Liver (tissue), 8 donors: ENCODE measurements at regions not wholly inside any gene's neighbourhood (a gene's known extent, or its start where the extent isn't known, plus 50 kb on each side); places are given as distances from the start of the nearest gene placed in this dataset.
"Not testable (repeated sequence)": the region's sequence is repeated elsewhere in the genome, so short reads cannot be mapped to it uniquely, and the experiment has no call there.

Experiments used
- DNase-seq: peaks from one replicate; pipeline ENCODE4 v3.0.0-alpha.2; 2017; ENCODE audit warnings: low spot score
- H3K27ac ChIP-seq, 2 donors: one replicate each; pipeline ENCODE4 v1.7.0; 2013; ENCODE audit warnings: inconsistent platforms in 2 of 2, low read length in 2 of 2, control low read depth in 1 of 2, low read depth in 1 of 2, mild to moderate bottlenecking in 1 of 2
- H3K27me3 ChIP-seq, 4 donors: one replicate each; pipeline versions ENCODE4 v1.6.1 to v1.7.0; 2013; ENCODE audit warnings: low read length in 3 of 4, inconsistent platforms in 1 of 4, mild to moderate bottlenecking in 1 of 4, moderate library complexity in 1 of 4; ENCODE audit not compliant: control insufficient read depth in 4 of 4, insufficient read depth in 4 of 4
- H3K36me3 ChIP-seq, 4 donors: one replicate each; pipeline versions ENCODE4 v1.6.1 to v1.7.0; 2013; ENCODE audit warnings: low read length in 3 of 4, mild to moderate bottlenecking in 3 of 4, low read depth in 1 of 4, moderate library complexity in 1 of 4; ENCODE audit not compliant: control insufficient read depth in 4 of 4, insufficient read depth in 3 of 4
- H3K4me1 ChIP-seq, 4 donors: one replicate each; pipeline versions ENCODE4 v1.6.1 to v1.7.0; 2013; ENCODE audit warnings: low read length in 3 of 4, mild to moderate bottlenecking in 3 of 4, moderate library complexity in 1 of 4; ENCODE audit not compliant: control insufficient read depth in 4 of 4, insufficient read depth in 4 of 4
- H3K4me3 ChIP-seq, 3 donors: one replicate each; pipeline versions ENCODE4 v1.6.1 to v1.7.0; 2013; ENCODE audit warnings: low read length in 3 of 3, control low read depth in 1 of 3, low read depth in 1 of 3, mild to moderate bottlenecking in 1 of 3
- H3K9ac ChIP-seq, 2 donors: one replicate each; pipeline ENCODE4 v1.7.0; 2013; ENCODE audit warnings: low read length in 2 of 2, mild to moderate bottlenecking in 2 of 2, moderate library complexity in 2 of 2, control low read depth in 1 of 2, low read depth in 1 of 2
- H3K9me3 ChIP-seq, 4 donors: one replicate each; pipeline versions ENCODE4 v1.6.1 to v1.7.0; 2013; ENCODE audit warnings: low read length in 3 of 4; ENCODE audit not compliant: control insufficient read depth in 4 of 4
- EGR1 ChIP-seq, 2 donors: IDR thresholded peaks; 2 replicates each; pipeline ENCODE4 v1.6.1; 2016 to 2018; ENCODE audit warnings: antibody characterized with exemption in 2 of 2, low read depth in 2 of 2
- FOXA1 ChIP-seq: IDR thresholded peaks from 2 replicates; pipeline ENCODE4 v1.6.1; 2016; ENCODE audit warnings: antibody characterized with exemption
- FOXA2 ChIP-seq: IDR thresholded peaks from 2 replicates; pipeline ENCODE4 v1.6.1; 2016; ENCODE audit warnings: antibody characterized with exemption
- GABPA ChIP-seq, 2 donors: IDR thresholded peaks in 1 of 2; conservative IDR thresholded peaks in 1 of 2; 2 replicates each; pipeline ENCODE4 v1.6.1; 2016; ENCODE audit warnings: antibody characterized with exemption in 2 of 2, mild to moderate bottlenecking in 1 of 2, moderate library complexity in 1 of 2
- HNF4A ChIP-seq, 2 donors: conservative IDR thresholded peaks; 2 replicates each; pipeline ENCODE4 v1.6.1; 2016; ENCODE audit warnings: antibody characterized with exemption in 2 of 2, mild to moderate bottlenecking in 2 of 2
- JUND ChIP-seq, 2 donors: IDR thresholded peaks; 2 replicates each; pipeline ENCODE4 v1.6.1; 2016; ENCODE audit warnings: antibody characterized with exemption in 2 of 2
- NR2F2 ChIP-seq: IDR thresholded peaks from 2 replicates; pipeline ENCODE4 v1.6.1; 2016; ENCODE audit warnings: antibody characterized with exemption
- RXRA ChIP-seq, 2 donors: IDR thresholded peaks; 2 replicates each; pipeline ENCODE4 v1.6.1; 2017 to 2018; ENCODE audit warnings: antibody characterized with exemption in 2 of 2, mild to moderate bottlenecking in 1 of 2
- SP1 ChIP-seq: IDR thresholded peaks from 2 replicates; pipeline ENCODE4 v1.6.1; 2018; ENCODE audit warnings: antibody characterized with exemption, mild to moderate bottlenecking
- TAF1 ChIP-seq: conservative IDR thresholded peaks from 2 replicates; pipeline ENCODE4 v1.6.1; 2016; ENCODE audit warnings: antibody characterized with exemption, mild to moderate bottlenecking
- YY1 ChIP-seq: IDR thresholded peaks from 2 replicates; pipeline ENCODE4 v1.6.1; 2016; ENCODE audit warnings: antibody characterized with exemption, mild to moderate bottlenecking
- WGBS: extraction: QIAGEN DNeasy Blood & Tissue Kit; methylation state at CpG from one replicate; pipeline ENCODE4 v1.1.7; 2013; 5-methylcytosine and 5-hydroxymethylcytosine counted together
- TF ChIP-seq, protein P1 (sequence below): IDR thresholded peaks from 2 replicates; pipeline ENCODE4 v1.6.1; 2016; ENCODE audit warnings: antibody characterized with exemption
- TF ChIP-seq, protein P2 (sequence below): fragments of 150-350 bp; IDR thresholded peaks from 2 replicates; pipeline ENCODE4 v1.5.1; 2017; ENCODE audit warnings: improper control_type of control experiment, low read depth, low read length; ENCODE audit not compliant: missing input control
- TF ChIP-seq, protein P3 (sequence below): IDR thresholded peaks from 2 replicates; pipeline ENCODE4 v1.6.1; 2016; ENCODE audit warnings: antibody characterized with exemption, mild to moderate bottlenecking
- TF ChIP-seq, protein P4 (sequence below): IDR thresholded peaks from 2 replicates; pipeline ENCODE4 v1.6.1; 2016; ENCODE audit warnings: antibody characterized with exemption
- TF ChIP-seq, protein P5 (sequence below): IDR thresholded peaks from 2 replicates; pipeline ENCODE4 v1.6.1; 2016; ENCODE audit warnings: antibody characterized with exemption
- donor health status: healthy.
- donor health status: healthy.
- donor health status: healthy.
- donor health status: healthy.
- donor health status: healthy.

DNA sequence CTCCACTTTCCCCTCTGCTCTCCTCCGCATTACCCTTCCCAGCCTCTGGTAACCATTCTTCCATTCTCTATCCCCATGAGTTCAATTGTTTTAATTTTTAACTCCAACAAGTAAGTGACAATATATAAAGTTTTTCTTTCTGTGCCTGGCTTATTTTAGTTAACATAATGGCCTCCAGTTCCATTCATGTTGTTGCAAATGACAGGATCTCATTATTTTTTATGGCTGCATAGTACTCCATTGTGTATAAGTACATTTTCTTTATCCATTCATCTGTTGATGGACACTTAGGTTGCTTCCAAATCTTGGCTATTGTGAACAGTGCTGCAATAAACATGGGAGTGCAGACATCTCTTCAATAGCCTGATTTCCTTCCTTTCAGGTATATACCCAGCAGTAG lies 918.0 kb downstream of the UQCRFS1 start:
- 92% methylated on average over 1 of the region's 1 CpG for WGBS
- H3K27ac ChIP-seq, H3K27me3 ChIP-seq: not testable (repeated sequence)

DNA sequence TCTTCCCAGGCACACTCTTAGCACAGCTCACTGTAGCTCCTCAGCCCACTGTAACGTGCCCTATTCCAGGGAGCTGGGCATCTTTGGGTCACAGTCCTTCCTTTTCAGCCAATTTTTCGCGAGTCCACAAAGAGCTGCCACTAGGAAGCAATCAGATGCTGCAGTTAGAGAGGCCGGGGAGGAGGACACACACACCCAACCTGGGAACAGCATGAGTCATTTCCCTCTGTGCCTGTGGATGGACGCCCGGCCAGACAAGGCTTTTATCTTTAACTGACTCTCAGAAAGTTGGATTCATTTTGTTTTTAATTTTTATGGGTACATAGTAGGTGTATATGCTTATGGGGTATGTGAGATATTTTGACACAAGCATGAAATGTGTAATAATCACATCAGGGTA lies 918.6 kb downstream of the UQCRFS1 start:
- H3K9ac ChIP-seq: no peak overlapping the region
- no peaks in the 10 kb centered on the region for H3K4me1 ChIP-seq
- H3K27ac ChIP-seq: no peak overlapping the region
- 58% methylated on average over 6 of the region's 6 CpGs for whole genome bisulfite sequencing
- no peaks in the 10 kb centered on the region for H3K36me3 ChIP-seq
- H3K27me3 ChIP-seq: no peaks in the 10 kb centered on the region
- no peaks in the 10 kb centered on the region for H3K9me3 ChIP-seq
- TF ChIP-seq FOXA2 (no peak), NR2F2 (no peak), FOXA1 (no peak), SP1 (no peak), TAF1 (no peak), EGR1 (IDR thresholded peaks at IDR 0.05; ENCODE audit: low read depth in 2 of 2) (no peak), JUND (IDR thresholded peaks at IDR 0.05) (no peak)
- TF ChIP-seq, protein P1, sequence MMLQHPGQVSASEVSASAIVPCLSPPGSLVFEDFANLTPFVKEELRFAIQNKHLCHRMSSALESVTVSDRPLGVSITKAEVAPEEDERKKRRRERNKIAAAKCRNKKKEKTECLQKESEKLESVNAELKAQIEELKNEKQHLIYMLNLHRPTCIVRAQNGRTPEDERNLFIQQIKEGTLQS: no peak
- TF ChIP-seq, protein P2, sequence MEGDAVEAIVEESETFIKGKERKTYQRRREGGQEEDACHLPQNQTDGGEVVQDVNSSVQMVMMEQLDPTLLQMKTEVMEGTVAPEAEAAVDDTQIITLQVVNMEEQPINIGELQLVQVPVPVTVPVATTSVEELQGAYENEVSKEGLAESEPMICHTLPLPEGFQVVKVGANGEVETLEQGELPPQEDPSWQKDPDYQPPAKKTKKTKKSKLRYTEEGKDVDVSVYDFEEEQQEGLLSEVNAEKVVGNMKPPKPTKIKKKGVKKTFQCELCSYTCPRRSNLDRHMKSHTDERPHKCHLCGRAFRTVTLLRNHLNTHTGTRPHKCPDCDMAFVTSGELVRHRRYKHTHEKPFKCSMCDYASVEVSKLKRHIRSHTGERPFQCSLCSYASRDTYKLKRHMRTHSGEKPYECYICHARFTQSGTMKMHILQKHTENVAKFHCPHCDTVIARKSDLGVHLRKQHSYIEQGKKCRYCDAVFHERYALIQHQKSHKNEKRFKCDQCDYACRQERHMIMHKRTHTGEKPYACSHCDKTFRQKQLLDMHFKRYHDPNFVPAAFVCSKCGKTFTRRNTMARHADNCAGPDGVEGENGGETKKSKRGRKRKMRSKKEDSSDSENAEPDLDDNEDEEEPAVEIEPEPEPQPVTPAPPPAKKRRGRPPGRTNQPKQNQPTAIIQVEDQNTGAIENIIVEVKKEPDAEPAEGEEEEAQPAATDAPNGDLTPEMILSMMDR: no peak
- no peak overlapping the region for H3K4me3 ChIP-seq
- DNase-seq: no peak

More for the DNA sequence above, 918.0 kb downstream of the UQCRFS1 start:
- not testable (repeated sequence) for H3K36me3 ChIP-seq, DNase-seq, H3K4me3 ChIP-seq, H3K9me3 ChIP-seq, H3K4me1 ChIP-seq, H3K9ac ChIP-seq

DNA sequence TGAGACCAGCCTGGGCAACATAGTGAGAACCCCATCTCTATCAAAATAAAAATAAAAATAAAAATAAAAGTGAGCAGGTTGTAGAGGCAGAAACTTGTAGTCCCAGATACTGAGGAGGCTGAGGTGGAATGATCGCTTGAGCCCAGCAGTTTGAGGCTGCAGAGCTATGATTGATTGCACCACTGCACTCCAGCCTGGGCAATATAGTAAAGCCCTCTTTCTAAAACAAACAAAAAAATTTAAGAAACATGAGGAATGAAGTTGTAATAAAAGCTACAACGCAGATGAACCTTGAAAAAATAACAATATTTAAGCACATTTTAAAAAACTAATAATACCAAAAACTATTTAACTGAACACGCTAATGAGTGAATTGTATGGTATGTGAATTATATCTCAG lies 919.3 kb downstream of the UQCRFS1 start:
- Histone ChIP-seq H3K9me3 (no peaks in the 10 kb centered on the region), H3K4me3 (no peak overlapping the region), H3K9ac (no peak overlapping the region), H3K4me1 (no peaks in the 10 kb centered on the region), H3K27ac (no peak overlapping the region), H3K36me3 (no peaks in the 10 kb centered on the region), H3K27me3 (no peaks in the 10 kb centered on the region)
- 86% methylated on average over 3 of the region's 3 CpGs for WGBS
- TF ChIP-seq YY1 (no peak), NR2F2 (no peak), HNF4A (conservative IDR thresholded peaks at IDR 0.05) (no peak), GABPA (IDR thresholded peaks at IDR 0.05 in 1 of 2, conservative IDR thresholded peaks at IDR 0.05 in 1 of 2) (no peak), FOXA2 (no peak), JUND (IDR thresholded peaks at IDR 0.05) (no peak), RXRA (IDR thresholded peaks at IDR 0.05) (no peak), TAF1 (no peak)
- TF ChIP-seq, protein P3, sequence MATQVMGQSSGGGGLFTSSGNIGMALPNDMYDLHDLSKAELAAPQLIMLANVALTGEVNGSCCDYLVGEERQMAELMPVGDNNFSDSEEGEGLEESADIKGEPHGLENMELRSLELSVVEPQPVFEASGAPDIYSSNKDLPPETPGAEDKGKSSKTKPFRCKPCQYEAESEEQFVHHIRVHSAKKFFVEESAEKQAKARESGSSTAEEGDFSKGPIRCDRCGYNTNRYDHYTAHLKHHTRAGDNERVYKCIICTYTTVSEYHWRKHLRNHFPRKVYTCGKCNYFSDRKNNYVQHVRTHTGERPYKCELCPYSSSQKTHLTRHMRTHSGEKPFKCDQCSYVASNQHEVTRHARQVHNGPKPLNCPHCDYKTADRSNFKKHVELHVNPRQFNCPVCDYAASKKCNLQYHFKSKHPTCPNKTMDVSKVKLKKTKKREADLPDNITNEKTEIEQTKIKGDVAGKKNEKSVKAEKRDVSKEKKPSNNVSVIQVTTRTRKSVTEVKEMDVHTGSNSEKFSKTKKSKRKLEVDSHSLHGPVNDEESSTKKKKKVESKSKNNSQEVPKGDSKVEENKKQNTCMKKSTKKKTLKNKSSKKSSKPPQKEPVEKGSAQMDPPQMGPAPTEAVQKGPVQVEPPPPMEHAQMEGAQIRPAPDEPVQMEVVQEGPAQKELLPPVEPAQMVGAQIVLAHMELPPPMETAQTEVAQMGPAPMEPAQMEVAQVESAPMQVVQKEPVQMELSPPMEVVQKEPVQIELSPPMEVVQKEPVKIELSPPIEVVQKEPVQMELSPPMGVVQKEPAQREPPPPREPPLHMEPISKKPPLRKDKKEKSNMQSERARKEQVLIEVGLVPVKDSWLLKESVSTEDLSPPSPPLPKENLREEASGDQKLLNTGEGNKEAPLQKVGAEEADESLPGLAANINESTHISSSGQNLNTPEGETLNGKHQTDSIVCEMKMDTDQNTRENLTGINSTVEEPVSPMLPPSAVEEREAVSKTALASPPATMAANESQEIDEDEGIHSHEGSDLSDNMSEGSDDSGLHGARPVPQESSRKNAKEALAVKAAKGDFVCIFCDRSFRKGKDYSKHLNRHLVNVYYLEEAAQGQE: no peak
- TF ChIP-seq, protein P4, sequence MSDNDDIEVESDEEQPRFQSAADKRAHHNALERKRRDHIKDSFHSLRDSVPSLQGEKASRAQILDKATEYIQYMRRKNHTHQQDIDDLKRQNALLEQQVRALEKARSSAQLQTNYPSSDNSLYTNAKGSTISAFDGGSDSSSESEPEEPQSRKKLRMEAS: no peak
- TF ChIP-seq, protein P5, sequence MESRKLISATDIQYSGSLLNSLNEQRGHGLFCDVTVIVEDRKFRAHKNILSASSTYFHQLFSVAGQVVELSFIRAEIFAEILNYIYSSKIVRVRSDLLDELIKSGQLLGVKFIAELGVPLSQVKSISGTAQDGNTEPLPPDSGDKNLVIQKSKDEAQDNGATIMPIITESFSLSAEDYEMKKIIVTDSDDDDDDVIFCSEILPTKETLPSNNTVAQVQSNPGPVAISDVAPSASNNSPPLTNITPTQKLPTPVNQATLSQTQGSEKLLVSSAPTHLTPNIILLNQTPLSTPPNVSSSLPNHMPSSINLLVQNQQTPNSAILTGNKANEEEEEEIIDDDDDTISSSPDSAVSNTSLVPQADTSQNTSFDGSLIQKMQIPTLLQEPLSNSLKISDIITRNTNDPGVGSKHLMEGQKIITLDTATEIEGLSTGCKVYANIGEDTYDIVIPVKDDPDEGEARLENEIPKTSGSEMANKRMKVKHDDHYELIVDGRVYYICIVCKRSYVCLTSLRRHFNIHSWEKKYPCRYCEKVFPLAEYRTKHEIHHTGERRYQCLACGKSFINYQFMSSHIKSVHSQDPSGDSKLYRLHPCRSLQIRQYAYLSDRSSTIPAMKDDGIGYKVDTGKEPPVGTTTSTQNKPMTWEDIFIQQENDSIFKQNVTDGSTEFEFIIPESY: no peak
- TF ChIP-seq, protein P1: no peak
- DNase-seq: no peak
